HFFc6 (cell line): ENCODE measurements at regions not wholly inside any gene's neighbourhood (a gene's known extent, or its start where the extent isn't known, plus 50 kb on each side); places are given as distances from the start of the nearest gene placed in this dataset.

ENCODE experiments used
- DNase-seq: peaks from one replicate; pipeline ENCODE4 v3.0.0-alpha.2; 2018
- H3K27ac Mint-ChIP-seq: 2 replicates; pipeline ENCODE4 v1.8.0; 2020; ENCODE audit warnings: mild to moderate bottlenecking, mixed read lengths
- H3K27me3 Mint-ChIP-seq: 2 replicates; pipeline ENCODE4 v1.8.0; 2021; ENCODE audit warnings: mild to moderate bottlenecking, moderate library complexity, mixed read lengths; ENCODE audit not compliant: insufficient read depth
- H3K36me3 Mint-ChIP-seq: 2 replicates; pipeline ENCODE4 v1.8.0; 2021; ENCODE audit warnings: low read depth, mixed read lengths
- H3K4me1 Mint-ChIP-seq: 2 replicates; pipeline ENCODE4 v1.8.0; 2020; ENCODE audit warnings: low read depth, mixed read lengths
- H3K4me3 Mint-ChIP-seq: 2 replicates; pipeline ENCODE4 v1.8.0; 2020; ENCODE audit warnings: mild to moderate bottlenecking, moderate library complexity, mixed read lengths
- H3K9me3 Mint-ChIP-seq: 2 replicates; pipeline ENCODE4 v1.8.0; 2020; ENCODE audit warnings: mild to moderate bottlenecking, mixed read lengths
- TF ChIP-seq, protein P1 (sequence below): fragments of 200-600 bp; sonication (generic); IDR thresholded peaks from 2 replicates; pipeline ENCODE4 v1.5.0; 2021; ENCODE audit warnings: antibody characterized with exemption, mild to moderate bottlenecking

DNA sequence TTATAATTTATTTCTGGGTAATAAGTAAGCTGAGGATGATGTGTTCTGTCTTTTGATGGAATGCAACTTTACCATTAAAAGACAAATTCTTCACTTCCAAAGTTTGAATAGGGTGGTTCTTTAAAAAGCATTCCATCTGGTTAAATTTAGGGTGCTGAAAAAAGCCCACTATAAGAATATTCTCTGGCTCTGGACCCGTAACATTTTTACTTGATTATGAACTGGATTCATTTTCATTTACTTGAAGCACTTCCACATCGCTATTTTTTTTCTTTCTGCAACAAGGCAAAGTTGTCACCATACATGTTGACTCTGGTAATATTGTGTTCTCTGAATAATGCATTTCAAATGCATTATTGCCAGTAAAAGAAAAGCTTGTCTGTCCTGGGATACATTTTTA, 344.6 kb downstream of the SATB2 start:
- no peak for DNase-seq
- Mint-ChIP-seq H3K27ac (no peak overlapping the region), H3K36me3 (no peaks in the 10 kb centered on the region), H3K4me1 (no peaks in the 10 kb centered on the region), H3K27me3 (no peaks in the 10 kb centered on the region), H3K9me3 (peaks cover 4% of the 10 kb centered on the region), H3K4me3 (no peak overlapping the region)
- TF ChIP-seq, protein P1, sequence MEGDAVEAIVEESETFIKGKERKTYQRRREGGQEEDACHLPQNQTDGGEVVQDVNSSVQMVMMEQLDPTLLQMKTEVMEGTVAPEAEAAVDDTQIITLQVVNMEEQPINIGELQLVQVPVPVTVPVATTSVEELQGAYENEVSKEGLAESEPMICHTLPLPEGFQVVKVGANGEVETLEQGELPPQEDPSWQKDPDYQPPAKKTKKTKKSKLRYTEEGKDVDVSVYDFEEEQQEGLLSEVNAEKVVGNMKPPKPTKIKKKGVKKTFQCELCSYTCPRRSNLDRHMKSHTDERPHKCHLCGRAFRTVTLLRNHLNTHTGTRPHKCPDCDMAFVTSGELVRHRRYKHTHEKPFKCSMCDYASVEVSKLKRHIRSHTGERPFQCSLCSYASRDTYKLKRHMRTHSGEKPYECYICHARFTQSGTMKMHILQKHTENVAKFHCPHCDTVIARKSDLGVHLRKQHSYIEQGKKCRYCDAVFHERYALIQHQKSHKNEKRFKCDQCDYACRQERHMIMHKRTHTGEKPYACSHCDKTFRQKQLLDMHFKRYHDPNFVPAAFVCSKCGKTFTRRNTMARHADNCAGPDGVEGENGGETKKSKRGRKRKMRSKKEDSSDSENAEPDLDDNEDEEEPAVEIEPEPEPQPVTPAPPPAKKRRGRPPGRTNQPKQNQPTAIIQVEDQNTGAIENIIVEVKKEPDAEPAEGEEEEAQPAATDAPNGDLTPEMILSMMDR = no peak

DNA sequence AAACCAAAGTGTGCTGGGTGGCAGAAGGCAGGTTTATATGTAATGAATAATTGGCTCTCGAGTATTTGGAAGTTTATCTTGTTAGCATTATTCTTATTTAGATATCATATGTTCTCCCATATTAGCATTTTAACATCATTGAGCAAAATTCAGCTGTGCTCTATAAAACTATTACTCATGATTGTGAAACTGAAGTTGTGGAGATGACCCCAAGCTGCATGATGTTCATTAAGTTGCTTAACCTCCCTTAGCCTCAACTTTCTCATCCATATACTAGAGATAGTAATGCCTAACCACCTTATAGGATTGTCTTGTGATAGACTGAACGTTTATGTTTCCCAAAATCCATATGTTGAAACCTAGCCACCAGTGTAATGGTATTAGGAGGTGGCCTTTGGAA, 346.3 kb downstream of the SATB2 start:
- Mint-ChIP-seq H3K36me3 (no peaks in the 10 kb centered on the region), H3K9me3 (peaks cover 4% of the 10 kb centered on the region), H3K27me3 (no peaks in the 10 kb centered on the region), H3K27ac (no peak overlapping the region), H3K4me3 (no peak overlapping the region), H3K4me1 (no peaks in the 10 kb centered on the region)
- DNase-seq = no peak
- TF ChIP-seq, protein P1 = no peak

DNA sequence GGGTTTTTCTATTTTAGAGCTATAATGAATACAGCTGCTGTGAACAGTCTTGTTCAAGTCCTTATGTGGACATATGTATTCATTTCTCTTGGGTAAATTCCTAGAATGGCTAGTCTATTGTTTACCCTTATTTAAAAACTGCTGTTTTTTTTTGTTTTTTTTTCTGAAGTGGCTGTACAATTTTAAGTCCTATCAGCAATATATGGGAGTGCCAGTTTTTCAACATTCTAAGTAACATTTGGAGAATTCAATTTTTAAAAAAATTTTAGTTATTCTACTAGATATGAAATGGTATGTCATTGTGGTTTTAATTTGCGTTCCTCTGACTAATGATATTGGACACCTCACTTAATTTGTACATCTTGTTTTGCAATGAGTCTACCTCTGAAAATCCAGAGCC, 349.7 kb downstream of the SATB2 start:
- DNase-seq = no peak
- Mint-ChIP-seq H3K4me3 (no peak overlapping the region), H3K27ac (no peak overlapping the region), H3K9me3 (no peaks in the 10 kb centered on the region), H3K36me3 (no peaks in the 10 kb centered on the region), H3K4me1 (no peaks in the 10 kb centered on the region), H3K27me3 (no peaks in the 10 kb centered on the region)
- TF ChIP-seq, protein P1 = no peak

DNA sequence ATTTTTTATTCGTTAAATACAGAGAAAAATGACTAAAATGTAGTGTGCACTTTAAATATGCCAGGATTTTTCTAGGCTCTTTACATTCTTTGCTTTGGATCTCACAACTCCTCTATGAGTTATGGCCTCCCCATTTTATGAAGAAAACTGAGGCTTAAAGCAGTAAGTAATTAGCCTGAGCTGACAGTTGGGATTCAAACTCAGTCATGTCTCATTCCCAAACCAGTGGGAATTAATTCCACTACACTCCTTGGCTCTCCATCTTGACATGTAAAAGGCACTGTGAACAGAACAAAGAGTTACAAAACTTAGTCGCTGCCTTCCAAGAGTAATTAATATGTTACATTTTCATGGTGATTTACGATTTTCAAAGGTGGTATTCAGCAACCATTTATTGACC, 351.9 kb downstream of the SATB2 start:
- TF ChIP-seq, protein P1 = no peak
- DNase-seq = no peak
- Mint-ChIP-seq H3K36me3 (no peaks in the 10 kb centered on the region), H3K9me3 (no peaks in the 10 kb centered on the region), H3K27ac (no peak overlapping the region), H3K4me3 (no peak overlapping the region), H3K4me1 (no peaks in the 10 kb centered on the region), H3K27me3 (no peaks in the 10 kb centered on the region)

DNA sequence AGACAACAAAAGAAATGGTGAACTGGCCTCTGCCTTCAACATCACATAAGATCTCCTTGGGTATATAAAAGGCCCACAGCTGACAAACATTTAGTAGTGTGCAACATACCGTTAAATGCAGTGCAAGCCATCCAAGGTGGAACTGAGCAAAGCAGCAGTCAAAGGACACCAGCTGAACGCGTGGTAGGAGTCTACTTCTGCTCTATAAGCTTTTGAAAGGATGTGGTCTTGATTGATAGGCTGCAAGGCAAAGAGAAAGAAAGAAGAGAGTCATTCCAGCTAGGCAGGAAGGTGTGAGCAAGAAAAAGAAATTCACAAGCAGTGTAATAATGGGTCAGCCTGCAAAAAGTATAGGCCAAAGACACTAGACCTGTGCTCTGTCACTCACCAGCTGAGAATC, 356.3 kb downstream of the SATB2 start:
- peaks cover 6% of the 10 kb centered on the region; the same call in 1 of the 2 replicates for H3K4me1 Mint-ChIP-seq
- no peaks in the 10 kb centered on the region for H3K27me3 Mint-ChIP-seq
- no peaks in the 10 kb centered on the region for H3K36me3 Mint-ChIP-seq
- H3K4me3 Mint-ChIP-seq = no peak overlapping the region
- no peaks in the 10 kb centered on the region for H3K9me3 Mint-ChIP-seq
- no peak overlapping the region for H3K27ac Mint-ChIP-seq
- no peak for DNase-seq
- TF ChIP-seq, protein P1 = no peak
